GM23338 (cell line): ENCODE measurements at regions not wholly inside any gene's neighbourhood (a gene's known extent, or its start where the extent isn't known, plus 50 kb on each side); places are given as distances from the start of the nearest gene placed in this dataset.
A peak's percentile ranks its signal among the peaks of the same experiment; 100 is the strongest.

Source experiments
- ATAC-seq: fragments of 200-7000 bp; cut with Tn5 transposase; 3 replicates; pipeline ENCODE4 v1.9.1; 2020
- DNase-seq: peaks from one replicate; pipeline ENCODE4 v3.0.0-alpha.2; 2015; ENCODE audit warnings: low spot score
- H2AFZ ChIP-seq: fragments of 200-600 bp; sonication (generic); 2 replicates; pipeline ENCODE4 v1.8.0; 2016; ENCODE audit warnings: antibody characterized with exemption, mild to moderate bottlenecking, moderate library complexity
- H3F3A ChIP-seq: fragments of 200-600 bp; sonication (generic); replicated peaks from 2 replicates; pipeline ENCODE4 v1.8.0; 2017; ENCODE audit warnings: antibody characterized with exemption, mixed run types, low read depth
- H3K27ac ChIP-seq: fragments of 200-600 bp; sonication (generic); 2 replicates; pipeline ENCODE4 v1.6.1; 2016; ENCODE audit warnings: low read depth
- H3K27me3 ChIP-seq: fragments of 200-600 bp; sonication (generic); 2 replicates; pipeline ENCODE4 v1.8.0; 2016; ENCODE audit warnings: mild to moderate bottlenecking, mixed run types, moderate library complexity; ENCODE audit not compliant: insufficient read depth
- H3K36me3 ChIP-seq: fragments of 200-600 bp; sonication (generic); 2 replicates; pipeline ENCODE4 v1.8.0; 2016; ENCODE audit warnings: mild to moderate bottlenecking; ENCODE audit not compliant: insufficient read depth
- H3K4me1 ChIP-seq: fragments of 200-600 bp; sonication (generic); 2 replicates; pipeline ENCODE4 v1.8.0; 2016; ENCODE audit warnings: mild to moderate bottlenecking, moderate library complexity; ENCODE audit not compliant: insufficient read depth
- H3K4me2 ChIP-seq: fragments of 200-600 bp; sonication (generic); 2 replicates; pipeline ENCODE4 v1.7.1; 2017; ENCODE audit warnings: mixed run types
- H3K4me3 ChIP-seq: fragments of 200-600 bp; sonication (generic); 2 replicates; pipeline ENCODE4 v1.6.1; 2016; ENCODE audit warnings: mixed run types
- H3K79me2 ChIP-seq: fragments of 200-600 bp; sonication (generic); replicated peaks from 2 replicates; pipeline ENCODE4 v1.8.0; 2017; ENCODE audit warnings: mild to moderate bottlenecking; ENCODE audit not compliant: insufficient read depth
- H3K9me2 ChIP-seq: fragments of 200-600 bp; sonication (generic); 2 replicates; pipeline ENCODE4 v1.8.0; 2017; ENCODE audit not compliant: insufficient read depth
- H4K20me1 ChIP-seq: fragments of 200-600 bp; sonication (generic); replicated peaks from 2 replicates; pipeline ENCODE4 v1.8.0; 2017; ENCODE audit warnings: mild to moderate bottlenecking; ENCODE audit not compliant: insufficient read depth
- H3K27ac Mint-ChIP-seq: 2 replicates; pipeline ENCODE4 v1.8.0; 2020; ENCODE audit warnings: inconsistent platforms, mild to moderate bottlenecking, moderate library complexity, mixed read lengths
- H3K27me3 Mint-ChIP-seq: 3 replicates; pipeline ENCODE4 v1.8.0; 2022; ENCODE audit warnings: low read depth, mild to moderate bottlenecking, moderate library complexity, mixed read lengths, inconsistent platforms; ENCODE audit not compliant: insufficient read depth, poor library complexity
- H3K36me3 Mint-ChIP-seq: 3 replicates; pipeline ENCODE4 v1.8.0; 2021; ENCODE audit warnings: low read depth, mild to moderate bottlenecking, inconsistent platforms, moderate library complexity, mixed read lengths
- H3K4me1 Mint-ChIP-seq: 3 replicates; pipeline ENCODE4 v1.8.0; 2020; ENCODE audit warnings: mild to moderate bottlenecking, inconsistent platforms, mixed read lengths
- H3K4me3 Mint-ChIP-seq: 3 replicates; pipeline ENCODE4 v1.8.0; 2021; ENCODE audit warnings: moderate library complexity, mild to moderate bottlenecking, inconsistent platforms, mixed read lengths
- H3K9me3 Mint-ChIP-seq: 3 replicates; pipeline ENCODE4 v1.8.0; 2020; ENCODE audit warnings: moderate library complexity, mild to moderate bottlenecking, inconsistent platforms, mixed read lengths
- CREB1 ChIP-seq: fragments of 250-450 bp; sonication (Bioruptor Pico); IDR thresholded peaks from 2 replicates; pipeline ENCODE4 v1.5.0; 2020; ENCODE audit warnings: low read depth, mild to moderate bottlenecking, moderate library complexity
- CTCF ChIP-seq, 2 experiments: fragments of 200-600 bp in 1 of 2; sonication (generic) in 1 of 2; conservative IDR thresholded peaks; 2 replicates each; pipeline versions ENCODE4 v1.5.1 to v1.6.1; 2016 to 2017; ENCODE audit warnings: antibody characterized with exemption in 2 of 2, low read depth in 2 of 2, mild to moderate bottlenecking in 2 of 2, moderate library complexity in 1 of 2
- ETS1 ChIP-seq: IDR thresholded peaks from 2 replicates; pipeline ENCODE4 v1.6.1; 2016; ENCODE audit warnings: antibody characterized with exemption
- EZH2 ChIP-seq: fragments of 200-600 bp; sonication (generic); IDR thresholded peaks from one replicate; pipeline ENCODE4 v1.8.0; 2017; ENCODE audit warnings: antibody characterized with exemption, mild to moderate bottlenecking, low read depth; ENCODE audit not compliant: unreplicated experiment
- EZH2phosphoT487 ChIP-seq: fragments of 200-600 bp; sonication (generic); IDR thresholded peaks from one replicate; pipeline ENCODE4 v1.8.1; 2018; ENCODE audit warnings: antibody characterized with exemption; ENCODE audit not compliant: unreplicated experiment
- JUNB ChIP-seq: IDR thresholded peaks from one replicate; pipeline ENCODE4 v1.6.1; 2016; ENCODE audit warnings: antibody characterized with exemption; ENCODE audit not compliant: unreplicated experiment
- NANOG ChIP-seq: IDR thresholded peaks from 2 replicates; pipeline ENCODE4 v1.6.1; 2016; ENCODE audit warnings: antibody characterized with exemption, borderline replicate concordance
- POLR2AphosphoS5 ChIP-seq: IDR thresholded peaks from 2 replicates; pipeline ENCODE4 v1.6.1; 2016; ENCODE audit warnings: antibody characterized with exemption, low read depth
- REST ChIP-seq: IDR thresholded peaks from one replicate; pipeline ENCODE4 v1.6.1; 2018; ENCODE audit warnings: antibody characterized with exemption; ENCODE audit not compliant: unreplicated experiment
- STAT1 ChIP-seq: IDR thresholded peaks from one replicate; pipeline ENCODE4 v1.6.1; 2016; ENCODE audit warnings: antibody characterized with exemption; ENCODE audit not compliant: unreplicated experiment
- ZNF114 ChIP-seq: fragments of 250-450 bp; sonication (Bioruptor Pico); IDR thresholded peaks from 2 replicates; pipeline ENCODE4 v1.5.0; 2020; ENCODE audit warnings: mild to moderate bottlenecking, moderate library complexity
- ZNF331 ChIP-seq: fragments of 250-450 bp; sonication (Bioruptor Pico); IDR thresholded peaks from 2 replicates; pipeline ENCODE4 v1.5.0; 2020; ENCODE audit warnings: low read depth, mild to moderate bottlenecking, moderate library complexity

- TF ChIP-seq REST = no peak
- no peak for TF ChIP-seq ZNF114
These were observed 208.7 kb upstream of the LRIG1 start (continued) for GRCh38 chr3:66709532-66709931.

- H3K4me3 Mint-ChIP-seq = no peak overlapping the region
- H3K27ac Mint-ChIP-seq = no peak overlapping the region
- H3K4me1 ChIP-seq = peaks cover 11% of the 10 kb centered on the region
- no peaks in the 10 kb centered on the region for H3K79me2 ChIP-seq
- no peak for ATAC-seq
- peak; percentile 41 for DNase-seq
- peaks cover 5% of the 10 kb centered on the region; the same call in 2 of the 3 replicates for H3K4me1 Mint-ChIP-seq
- no peaks in the 10 kb centered on the region for H4K20me1 ChIP-seq
- no peak overlapping the region for H3K4me3 ChIP-seq
- no peaks in the 10 kb centered on the region for H3K27me3 ChIP-seq
- 0 out of 2 replicates have a peak overlapping the region, but pooled peaks have one; percentile 13 for H3K4me2 ChIP-seq
- H2AFZ ChIP-seq = no peak overlapping the region
- no peaks in the 10 kb centered on the region for H3F3A ChIP-seq
- H3K36me3 ChIP-seq = no peaks in the 10 kb centered on the region
- H3K9me3 Mint-ChIP-seq = no peaks in the 10 kb centered on the region
- H3K27me3 Mint-ChIP-seq = peaks cover 3% of the 10 kb centered on the region
- H3K36me3 Mint-ChIP-seq = no peaks in the 10 kb centered on the region
- no peak overlapping the region for H3K27ac ChIP-seq
- no peak for TF ChIP-seq CREB1 (CRISPR knock-in tag)
- TF ChIP-seq EZH2phosphoT487 = no peak
- H3K9me2 ChIP-seq = 0 out of 2 replicates have a peak, but pooled peaks cover 4% of the 10 kb centered on the region
These were observed 211.4 kb upstream of the LRIG1 start for GRCh38 chr3:66712210-66712609.

- Histone ChIP-seq H3K27ac (no peak overlapping the region), H3K36me3 (no peaks in the 10 kb centered on the region), H4K20me1 (no peaks in the 10 kb centered on the region), H3K79me2 (no peaks in the 10 kb centered on the region), H3K4me1 (peaks cover 11% of the 10 kb centered on the region), H3F3A (no peaks in the 10 kb centered on the region), H3K9me2 (peaks cover 6% of the 10 kb centered on the region; the same call in 1 of the 2 replicates), H3K27me3 (no peaks in the 10 kb centered on the region), H3K4me2 (no peak overlapping the region), H2AFZ (peak overlapping the region; percentile 47; the same call in 1 of the 2 replicates), H3K4me3 (no peak overlapping the region)
- Mint-ChIP-seq H3K27ac (no peak overlapping the region), H3K9me3 (no peaks in the 10 kb centered on the region), H3K36me3 (no peaks in the 10 kb centered on the region), H3K4me1 (peaks cover 5% of the 10 kb centered on the region; the same call in 2 of the 3 replicates), H3K27me3 (peaks cover 3% of the 10 kb centered on the region), H3K4me3 (no peak overlapping the region)
- ATAC-seq = no peak
- no peak for DNase-seq
- TF ChIP-seq EZH2 = no peak
- no peak for TF ChIP-seq CTCF (conservative IDR thresholded peaks at IDR 0.05; ENCODE audit: low read depth in 2 of 2)
- no peak for TF ChIP-seq ETS1
- no peak for TF ChIP-seq REST
- no peak for TF ChIP-seq JUNB
- no peak for TF ChIP-seq EZH2phosphoT487
- no peak for TF ChIP-seq CREB1 (CRISPR knock-in tag)
- no peak for TF ChIP-seq NANOG
- TF ChIP-seq ZNF331 (CRISPR knock-in tag) = no peak
- TF ChIP-seq POLR2AphosphoS5 = no peak
- TF ChIP-seq ZNF114 = no peak
- no peak for TF ChIP-seq STAT1
These were observed 213.1 kb upstream of the LRIG1 start for GRCh38 chr3:66713921-66714320.
